ENCODE measurements at regions not wholly inside any gene's neighbourhood (a gene's known extent, or its start where the extent isn't known, plus 50 kb on each side); places are given as distances from the start of the nearest gene placed in this dataset.

GRCh38 chr18:46318356-46318755, 214.2 kb downstream of the HAUS1 start:
- Histone ChIP-seq H3K9ac (no peak overlapping the region), H3K27ac (no peak overlapping the region), H3K4me3 (no peak overlapping the region), H3K27me3 (no peaks in the 10 kb centered on the region), H3K9me3 (ENCODE audit: low read depth) (no peaks in the 10 kb centered on the region), H3K4me2 (no peak overlapping the region), H3K36me3 (no peaks in the 10 kb centered on the region), H3K4me1 (peaks cover 23% of the 10 kb centered on the region), H2AFZ (replicated peaks) (no peak overlapping the region), H3F3A (ENCODE audit: low read depth) (peaks cover 18% of the 10 kb centered on the region), H4K20me1 (ENCODE audit: low read depth) (no peaks in the 10 kb centered on the region), H3K79me2 (ENCODE audit: low read depth) (no peaks in the 10 kb centered on the region)
- Mint-ChIP-seq H3K36me3 (peaks cover under 1% of the 10 kb centered on the region), H3K4me3 (no peak overlapping the region), H3K27ac (no peak overlapping the region), H3K4me1 (peaks cover 21% of the 10 kb centered on the region), H3K27me3 (ENCODE audit: insufficient read depth, low read depth) (peaks cover 9% of the 10 kb centered on the region), H3K9me3 (no peaks in the 10 kb centered on the region)
- no peak for DNase-seq (ENCODE audit: low spot score)
- no peak for TF ChIP-seq EZH2 (IDR thresholded peaks at IDR 0.05)
- no peak for TF ChIP-seq CTCF (IDR thresholded peaks at IDR 0.05)
- no peak for TF ChIP-seq EZH2phosphoT487 (IDR thresholded peaks at IDR 0.05)

GRCh38 chr18:46319783-46320182, 215.6 kb downstream of the HAUS1 start:
- Histone ChIP-seq H3K4me1 (peaks cover 32% of the 10 kb centered on the region), H3F3A (ENCODE audit: low read depth) (peaks cover 27% of the 10 kb centered on the region), H4K20me1 (ENCODE audit: low read depth) (no peaks in the 10 kb centered on the region), H3K27ac (no peak overlapping the region), H3K9ac (no peak overlapping the region), H3K79me2 (ENCODE audit: low read depth) (no peaks in the 10 kb centered on the region), H3K27me3 (no peaks in the 10 kb centered on the region), H3K36me3 (no peaks in the 10 kb centered on the region), H2AFZ (replicated peaks) (no peak overlapping the region), H3K4me3 (no peak overlapping the region), H3K4me2 (no peak overlapping the region), H3K9me3 (ENCODE audit: low read depth) (no peaks in the 10 kb centered on the region)
- Mint-ChIP-seq H3K4me1 (peaks cover 30% of the 10 kb centered on the region), H3K9me3 (no peaks in the 10 kb centered on the region), H3K4me3 (no peak overlapping the region), H3K27me3 (ENCODE audit: insufficient read depth, low read depth) (peaks cover 14% of the 10 kb centered on the region), H3K36me3 (no peaks in the 10 kb centered on the region), H3K27ac (no peak overlapping the region)
- DNase-seq (ENCODE audit: low spot score), result no peak
- TF ChIP-seq EZH2phosphoT487 (IDR thresholded peaks at IDR 0.05) (no peak), CTCF (IDR thresholded peaks at IDR 0.05) (no peak), EZH2 (IDR thresholded peaks at IDR 0.05) (no peak)

GRCh38 chr18:46320297-46320696, 216.1 kb downstream of the HAUS1 start:
- Histone ChIP-seq H3K79me2 (ENCODE audit: low read depth) (no peaks in the 10 kb centered on the region), H3K4me3 (no peak overlapping the region), H3K9me3 (ENCODE audit: low read depth) (no peaks in the 10 kb centered on the region), H3K27me3 (no peaks in the 10 kb centered on the region), H3K27ac (no peak overlapping the region), H2AFZ (replicated peaks) (no peak overlapping the region), H3K9ac (no peak overlapping the region), H3K4me1 (peaks cover 37% of the 10 kb centered on the region), H3K4me2 (no peak overlapping the region), H3K36me3 (no peaks in the 10 kb centered on the region), H4K20me1 (ENCODE audit: low read depth) (no peaks in the 10 kb centered on the region), H3F3A (ENCODE audit: low read depth) (peaks cover 30% of the 10 kb centered on the region)
- Mint-ChIP-seq H3K9me3 (no peaks in the 10 kb centered on the region), H3K36me3 (no peaks in the 10 kb centered on the region), H3K4me3 (no peak overlapping the region), H3K4me1 (peaks cover 34% of the 10 kb centered on the region), H3K27me3 (ENCODE audit: insufficient read depth, low read depth) (peaks cover 14% of the 10 kb centered on the region), H3K27ac (no peak overlapping the region)
- no peak for TF ChIP-seq CTCF (IDR thresholded peaks at IDR 0.05)
- TF ChIP-seq EZH2 (IDR thresholded peaks at IDR 0.05), result no peak
- no peak for TF ChIP-seq EZH2phosphoT487 (IDR thresholded peaks at IDR 0.05)
- DNase-seq (ENCODE audit: low spot score), result no peak
